GM19452 (cell line): ENCODE measurements at regions not wholly inside any gene's neighbourhood (a gene's known extent, or its start where the extent isn't known, plus 50 kb on each side); places are given as distances from the start of the nearest gene placed in this dataset.
A peak's percentile ranks its signal among the peaks of the same experiment; 100 is the strongest.
"Not testable (repeated sequence)": the region's sequence is repeated elsewhere in the genome, so short reads cannot be mapped to it uniquely, and the experiment has no call there.

ENCODE experiments used
- ATAC-seq: cut with Tn5 transposase; IDR thresholded peaks from one replicate; pipeline ENCODE4 v1.9.1; 2021; ENCODE audit not compliant: unreplicated experiment

- no peak for ATAC-seq
Measured at GRCh38 chr4:59689149-59689548, 1511.0 kb upstream of the ADGRL3 start.

- no peak for ATAC-seq
Measured at GRCh38 chr4:59695355-59696053, 1504.6 kb upstream of the ADGRL3 start.

GRCh38 chr4:59698041-59698440 lies 1502.1 kb upstream of the ADGRL3 start:
- ATAC-seq = no peak

- no peak for ATAC-seq
Measured at GRCh38 chr4:59700651-59701050, 1499.5 kb upstream of the ADGRL3 start.

- no peak for ATAC-seq
Measured at GRCh38 chr4:59704616-59705015, 1495.5 kb upstream of the ADGRL3 start.

- no peak for ATAC-seq
Measured at GRCh38 chr4:59712470-59712869, 1487.7 kb upstream of the ADGRL3 start.

- not testable (repeated sequence) for ATAC-seq
Measured at GRCh38 chr4:59724286-59724685, 1475.8 kb upstream of the ADGRL3 start.

GRCh38 chr4:59727745-59728144 lies 1472.4 kb upstream of the ADGRL3 start:
- no peak for ATAC-seq

GRCh38 chr4:59728496-59728895 lies 1471.6 kb upstream of the ADGRL3 start:
- ATAC-seq = no peak

- no peak for ATAC-seq
Measured at GRCh38 chr4:59729321-59729720, 1470.8 kb upstream of the ADGRL3 start.

- ATAC-seq = no peak
Measured at GRCh38 chr4:59748433-59748832, 1451.7 kb upstream of the ADGRL3 start.

- ATAC-seq = no peak
Measured at GRCh38 chr4:59759082-59759825, 1440.9 kb upstream of the ADGRL3 start.

- ATAC-seq = no peak
Measured at GRCh38 chr4:59762344-59762743, 1437.8 kb upstream of the ADGRL3 start.

- no peak for ATAC-seq
Measured at GRCh38 chr4:59770601-59771264, 1429.4 kb upstream of the ADGRL3 start.

- ATAC-seq = no peak
Measured at GRCh38 chr4:59772641-59773139, 1427.4 kb upstream of the ADGRL3 start.

- not testable (repeated sequence) for ATAC-seq
Measured at GRCh38 chr4:59780271-59780670, 1419.9 kb upstream of the ADGRL3 start.

- ATAC-seq = no peak
Measured at GRCh38 chr4:59805176-59805575, 1395.0 kb upstream of the ADGRL3 start.

GRCh38 chr4:59814402-59815010 lies 1385.6 kb upstream of the ADGRL3 start:
- ATAC-seq = no peak

- ATAC-seq = peak; percentile 71
Measured at GRCh38 chr4:59818656-59819055, 1381.5 kb upstream of the ADGRL3 start.

- no peak for ATAC-seq
Measured at GRCh38 chr4:59823311-59823710, 1376.8 kb upstream of the ADGRL3 start.

- no peak for ATAC-seq
Measured at GRCh38 chr4:59825104-59825503, 1375.0 kb upstream of the ADGRL3 start.
